ENCODE measurements at regions not wholly inside any gene's neighbourhood (a gene's known extent, or its start where the extent isn't known, plus 50 kb on each side); places are given as distances from the start of the nearest gene placed in this dataset.

- H3K79me1 ChIP-seq (ENCODE audit: low read length): no peaks in the 10 kb centered on the region
- H3K23ac ChIP-seq (ENCODE audit: low read length): no peak overlapping the region
- H3K27ac ChIP-seq (ENCODE audit: low read depth, low read length): no peak overlapping the region
- H3K4me1 ChIP-seq (ENCODE audit: control insufficient read depth, low read depth, low read length): no peaks in the 10 kb centered on the region
- no peak overlapping the region for H3K9ac ChIP-seq (ENCODE audit: low read length)
- no peak overlapping the region for H4K8ac ChIP-seq (ENCODE audit: low read depth, low read length)
- WGBS (ENCODE audit: extremely low coverage, insufficient coverage, low lambda C conversion rate): no CpG with 5 or more reads among the region's 1 CpG
- no peak overlapping the region for H3K18ac ChIP-seq (ENCODE audit: low read length)
- H3K36me3 ChIP-seq (ENCODE audit: control insufficient read depth, insufficient read depth, low read length): no peaks in the 10 kb centered on the region
- H3K56ac ChIP-seq (ENCODE audit: low read length): no peak overlapping the region
- DNase-seq: peak; percentile 10
- H2BK120ac ChIP-seq (ENCODE audit: low read depth, low read length): no peak overlapping the region
- no peaks in the 10 kb centered on the region for H3K79me2 ChIP-seq (ENCODE audit: control insufficient read depth, insufficient read depth, low read length)
- no peak overlapping the region for H2AK5ac ChIP-seq (ENCODE audit: low read length)
- no peak overlapping the region for H3K4me2 ChIP-seq (ENCODE audit: low read length)
- H4K5ac ChIP-seq (ENCODE audit: low read length): no peak overlapping the region
- no peak overlapping the region for H3K4ac ChIP-seq (ENCODE audit: low read depth, low read length)
- H2BK15ac ChIP-seq (replicated peaks; ENCODE audit: low read depth): no peak overlapping the region
- no peak overlapping the region for H3K4me3 ChIP-seq (ENCODE audit: low read length)
- H3K27me3 ChIP-seq (ENCODE audit: insufficient read depth, low read length, poor library complexity): no peaks in the 10 kb centered on the region
- no peak overlapping the region for H2BK5ac ChIP-seq (ENCODE audit: low read length)
These were observed 67.6 kb upstream of the NR3C1 start for GRCh38 chr5:143471041-143471509.

DNA sequence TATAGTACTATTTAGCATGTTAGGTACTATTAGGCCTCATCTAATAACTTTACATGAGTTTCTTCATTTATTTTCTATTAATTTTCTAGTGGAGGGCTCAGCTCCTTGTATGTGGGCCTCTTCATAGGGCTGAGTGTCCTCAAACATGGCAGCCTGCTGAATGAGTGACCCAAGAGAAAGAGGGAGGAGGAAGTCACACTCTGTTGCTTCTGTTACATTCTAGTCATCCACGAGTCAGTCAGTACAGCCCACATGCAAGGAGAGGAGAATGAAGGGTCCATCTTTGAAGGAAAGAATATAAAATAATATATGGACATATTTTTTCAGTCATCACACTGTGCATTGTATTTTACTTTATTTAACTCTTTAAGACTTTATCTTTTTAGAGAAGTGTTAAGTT, 66.6 kb upstream of the NR3C1 start:
- H3K36me3 ChIP-seq (ENCODE audit: control insufficient read depth, insufficient read depth, low read length): no peaks in the 10 kb centered on the region
- H3K18ac ChIP-seq (ENCODE audit: low read length): no peak overlapping the region
- no peak overlapping the region for H2AK5ac ChIP-seq (ENCODE audit: low read length)
- H3K56ac ChIP-seq (ENCODE audit: low read length): no peak overlapping the region
- no peak overlapping the region for H3K23ac ChIP-seq (ENCODE audit: low read length)
- no peak overlapping the region for H3K9ac ChIP-seq (ENCODE audit: low read length)
- no peaks in the 10 kb centered on the region for H3K79me1 ChIP-seq (ENCODE audit: low read length)
- no peak overlapping the region for H2BK5ac ChIP-seq (ENCODE audit: low read length)
- no peaks in the 10 kb centered on the region for H3K4me1 ChIP-seq (ENCODE audit: control insufficient read depth, low read depth, low read length)
- H3K27ac ChIP-seq (ENCODE audit: low read depth, low read length): no peak overlapping the region
- no peak overlapping the region for H3K4me3 ChIP-seq (ENCODE audit: low read length)
- H3K4ac ChIP-seq (ENCODE audit: low read depth, low read length): no peak overlapping the region
- no peaks in the 10 kb centered on the region for H3K27me3 ChIP-seq (ENCODE audit: insufficient read depth, low read length, poor library complexity)
- H2BK15ac ChIP-seq (replicated peaks; ENCODE audit: low read depth): no peak overlapping the region
- H2BK120ac ChIP-seq (ENCODE audit: low read depth, low read length): no peak overlapping the region
- no peak overlapping the region for H4K8ac ChIP-seq (ENCODE audit: low read depth, low read length)
- H3K79me2 ChIP-seq (ENCODE audit: control insufficient read depth, insufficient read depth, low read length): no peaks in the 10 kb centered on the region
- H3K4me2 ChIP-seq (ENCODE audit: low read length): no peak overlapping the region
- DNase-seq: no peak
- H4K5ac ChIP-seq (ENCODE audit: low read length): no peak overlapping the region
- WGBS (ENCODE audit: extremely low coverage, insufficient coverage, low lambda C conversion rate): no CpG with 5 or more reads among the region's 1 CpG

- no peak overlapping the region for H3K18ac ChIP-seq (ENCODE audit: low read length)
- H3K9ac ChIP-seq (ENCODE audit: low read length): no peak overlapping the region
- no peak overlapping the region for H2BK15ac ChIP-seq (replicated peaks; ENCODE audit: low read depth)
- H2AK5ac ChIP-seq (ENCODE audit: low read length): no peak overlapping the region
- H3K79me1 ChIP-seq (ENCODE audit: low read length): no peaks in the 10 kb centered on the region
- no peaks in the 10 kb centered on the region for H3K36me3 ChIP-seq (ENCODE audit: control insufficient read depth, insufficient read depth, low read length)
- no peaks in the 10 kb centered on the region for H3K79me2 ChIP-seq (ENCODE audit: control insufficient read depth, insufficient read depth, low read length)
- no peak overlapping the region for H3K27ac ChIP-seq (ENCODE audit: low read depth, low read length)
- no peak overlapping the region for H4K8ac ChIP-seq (ENCODE audit: low read depth, low read length)
- no peaks in the 10 kb centered on the region for H3K4me1 ChIP-seq (ENCODE audit: control insufficient read depth, low read depth, low read length)
- no peak overlapping the region for H4K5ac ChIP-seq (ENCODE audit: low read length)
- no peak overlapping the region for H3K4ac ChIP-seq (ENCODE audit: low read depth, low read length)
- no CpG with 5 or more reads among the region's 2 CpGs for WGBS (ENCODE audit: extremely low coverage, insufficient coverage, low lambda C conversion rate)
- H3K4me2 ChIP-seq (ENCODE audit: low read length): no peak overlapping the region
- H3K27me3 ChIP-seq (ENCODE audit: insufficient read depth, low read length, poor library complexity): no peaks in the 10 kb centered on the region
- H3K4me3 ChIP-seq (ENCODE audit: low read length): no peak overlapping the region
- H3K23ac ChIP-seq (ENCODE audit: low read length): no peak overlapping the region
- no peak for DNase-seq
- H3K56ac ChIP-seq (ENCODE audit: low read length): no peak overlapping the region
- H2BK120ac ChIP-seq (ENCODE audit: low read depth, low read length): no peak overlapping the region
- no peak overlapping the region for H2BK5ac ChIP-seq (ENCODE audit: low read length)
These were observed 65.6 kb upstream of the NR3C1 start for GRCh38 chr5:143469125-143469524.

DNA sequence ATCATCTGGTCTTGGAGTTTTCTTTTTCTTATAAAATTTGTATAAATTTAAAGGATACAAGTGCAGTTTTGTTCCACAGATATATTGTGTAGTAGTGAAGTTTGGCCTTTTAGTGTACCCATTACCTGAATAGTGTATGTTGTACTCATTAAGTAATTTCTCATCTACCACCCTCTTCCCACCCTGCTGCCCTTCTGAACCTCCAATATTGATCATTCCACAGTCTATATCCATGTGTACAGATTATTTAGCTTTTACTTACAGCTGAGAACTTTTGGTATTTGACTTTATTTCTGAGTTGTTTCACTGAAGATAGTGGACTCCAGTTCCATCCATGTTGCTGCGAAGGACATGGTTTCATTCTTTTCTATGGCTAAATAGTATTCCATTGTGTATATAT, 63.1 kb upstream of the NR3C1 start:
- H3K4me2 ChIP-seq (ENCODE audit: low read length): no peak overlapping the region

GRCh38 chr5:143464723-143465490, 61.4 kb upstream of the NR3C1 start:
- H2BK120ac ChIP-seq (ENCODE audit: low read depth, low read length): no peak overlapping the region
- no peak overlapping the region for H3K4me3 ChIP-seq (ENCODE audit: low read length)
- no peak for DNase-seq
- H3K27ac ChIP-seq (ENCODE audit: low read depth, low read length): no peak overlapping the region
- no CpG with 5 or more reads among the region's 1 CpG for WGBS (ENCODE audit: extremely low coverage, insufficient coverage, low lambda C conversion rate)
- no peak overlapping the region for H4K8ac ChIP-seq (ENCODE audit: low read depth, low read length)
- no peaks in the 10 kb centered on the region for H3K36me3 ChIP-seq (ENCODE audit: control insufficient read depth, insufficient read depth, low read length)
- no peak overlapping the region for H3K4ac ChIP-seq (ENCODE audit: low read depth, low read length)
- H3K4me1 ChIP-seq (ENCODE audit: control insufficient read depth, low read depth, low read length): no peaks in the 10 kb centered on the region
- H4K5ac ChIP-seq (ENCODE audit: low read length): no peak overlapping the region
- no peak overlapping the region for H2BK15ac ChIP-seq (replicated peaks; ENCODE audit: low read depth)
- H2AK5ac ChIP-seq (ENCODE audit: low read length): no peak overlapping the region
- no peak overlapping the region for H3K23ac ChIP-seq (ENCODE audit: low read length)
- no peak overlapping the region for H3K18ac ChIP-seq (ENCODE audit: low read length)
- no peak overlapping the region for H2BK5ac ChIP-seq (ENCODE audit: low read length)
- no peak overlapping the region for H3K9ac ChIP-seq (ENCODE audit: low read length)
- no peaks in the 10 kb centered on the region for H3K27me3 ChIP-seq (ENCODE audit: insufficient read depth, low read length, poor library complexity)
- H3K4me2 ChIP-seq (ENCODE audit: low read length): no peak overlapping the region
- no peaks in the 10 kb centered on the region for H3K79me1 ChIP-seq (ENCODE audit: low read length)
- H3K79me2 ChIP-seq (ENCODE audit: control insufficient read depth, insufficient read depth, low read length): no peaks in the 10 kb centered on the region
- no peak overlapping the region for H3K56ac ChIP-seq (ENCODE audit: low read length)

More for the DNA sequence above, 63.1 kb upstream of the NR3C1 start:
- H3K56ac ChIP-seq (ENCODE audit: low read length): no peak overlapping the region
- no peak overlapping the region for H3K23ac ChIP-seq (ENCODE audit: low read length)
- no peak overlapping the region for H3K9ac ChIP-seq (ENCODE audit: low read length)
- H4K5ac ChIP-seq (ENCODE audit: low read length): no peak overlapping the region
- no peak overlapping the region for H3K18ac ChIP-seq (ENCODE audit: low read length)
- H3K27me3 ChIP-seq (ENCODE audit: insufficient read depth, low read length, poor library complexity): no peaks in the 10 kb centered on the region
- H4K8ac ChIP-seq (ENCODE audit: low read depth, low read length): no peak overlapping the region
- no peak overlapping the region for H2AK5ac ChIP-seq (ENCODE audit: low read length)
- H3K4me1 ChIP-seq (ENCODE audit: control insufficient read depth, low read depth, low read length): no peaks in the 10 kb centered on the region
- H3K79me2 ChIP-seq (ENCODE audit: control insufficient read depth, insufficient read depth, low read length): no peaks in the 10 kb centered on the region
- H3K27ac ChIP-seq (ENCODE audit: low read depth, low read length): no peak overlapping the region
- H3K36me3 ChIP-seq (ENCODE audit: control insufficient read depth, insufficient read depth, low read length): no peaks in the 10 kb centered on the region
- no peak for DNase-seq
- no peak overlapping the region for H2BK120ac ChIP-seq (ENCODE audit: low read depth, low read length)
- no CpG with 5 or more reads among the region's 1 CpG for WGBS (ENCODE audit: extremely low coverage, insufficient coverage, low lambda C conversion rate)
- no peak overlapping the region for H3K4ac ChIP-seq (ENCODE audit: low read depth, low read length)
- H3K79me1 ChIP-seq (ENCODE audit: low read length): no peaks in the 10 kb centered on the region
- H3K4me3 ChIP-seq (ENCODE audit: low read length): no peak overlapping the region
- H2BK5ac ChIP-seq (ENCODE audit: low read length): no peak overlapping the region
- H2BK15ac ChIP-seq (replicated peaks; ENCODE audit: low read depth): no peak overlapping the region

- no peak for DNase-seq
- Histone ChIP-seq H3K27ac (ENCODE audit: low read depth, low read length) (no peak overlapping the region), H2AK5ac (ENCODE audit: low read length) (no peak overlapping the region), H3K36me3 (ENCODE audit: control insufficient read depth, insufficient read depth, low read length) (no peaks in the 10 kb centered on the region), H4K5ac (ENCODE audit: low read length) (no peak overlapping the region), H3K4ac (ENCODE audit: low read depth, low read length) (no peak overlapping the region), H3K27me3 (ENCODE audit: insufficient read depth, low read length, poor library complexity) (no peaks in the 10 kb centered on the region), H3K79me2 (ENCODE audit: control insufficient read depth, insufficient read depth, low read length) (no peaks in the 10 kb centered on the region), H3K23ac (ENCODE audit: low read length) (no peak overlapping the region), H3K56ac (ENCODE audit: low read length) (no peak overlapping the region), H4K8ac (ENCODE audit: low read depth, low read length) (no peak overlapping the region), H2BK15ac (replicated peaks; ENCODE audit: low read depth) (no peak overlapping the region), H3K9ac (ENCODE audit: low read length) (no peak overlapping the region), H3K4me2 (ENCODE audit: low read length) (no peak overlapping the region), H3K79me1 (ENCODE audit: low read length) (no peaks in the 10 kb centered on the region), H3K4me1 (ENCODE audit: control insufficient read depth, low read depth, low read length) (no peaks in the 10 kb centered on the region), H3K18ac (ENCODE audit: low read length) (no peak overlapping the region), H2BK120ac (ENCODE audit: low read depth, low read length) (no peak overlapping the region), H2BK5ac (ENCODE audit: low read length) (no peak overlapping the region), H3K4me3 (ENCODE audit: low read length) (no peak overlapping the region)
These were observed 58.9 kb upstream of the NR3C1 start for GRCh38 chr5:143462431-143462830.

Data from mesendoderm (in vitro differentiated cells).